Naive B cell (primary cell): ENCODE measurements at regions not wholly inside any gene's neighbourhood (a gene's known extent, or its start where the extent isn't known, plus 50 kb on each side); places are given as distances from the start of the nearest gene placed in this dataset.
A peak's percentile ranks its signal among the peaks of the same experiment; 100 is the strongest.

Experiments
- ATAC-seq, 2 donors: fragments of 150-1000 bp; cut with Tn5 transposase; 2 replicates each; pipeline ENCODE4 v1.10.0; 2021; ENCODE audit warnings: low read depth in 2 of 2, mild to moderate bottlenecking in 2 of 2, moderate library complexity in 2 of 2
- DNase-seq: peaks from one replicate; pipeline ENCODE4 v3.0.0; 2022
- H3K27ac Mint-ChIP-seq, 6 donors: one replicate each; pipeline ENCODE4 v1.8.0; 2020 to 2022; ENCODE audit warnings: mild to moderate bottlenecking in 6 of 6, mixed read lengths in 6 of 6, moderate library complexity in 5 of 6, inconsistent platforms in 2 of 6
- H3K27me3 Mint-ChIP-seq, 3 donors: one replicate each; pipeline ENCODE4 v1.8.0; 2021 to 2022; ENCODE audit warnings: mixed read lengths in 3 of 3, mild to moderate bottlenecking in 1 of 3
- H3K36me3 Mint-ChIP-seq, 2 donors: one replicate each; pipeline ENCODE4 v1.8.0; 2020 to 2022; ENCODE audit warnings: mixed read lengths in 2 of 2, inconsistent platforms in 1 of 2, mild to moderate bottlenecking in 1 of 2
- H3K4me1 Mint-ChIP-seq, 3 donors: one replicate each; pipeline ENCODE4 v1.8.0; 2020 to 2022; ENCODE audit warnings: mixed read lengths in 3 of 3, inconsistent platforms in 1 of 3, mild to moderate bottlenecking in 1 of 3, moderate library complexity in 1 of 3
- H3K4me3 Mint-ChIP-seq, 8 donors: one replicate each; pipeline ENCODE4 v1.8.0; 2020 to 2022; ENCODE audit warnings: mild to moderate bottlenecking in 8 of 8, mixed read lengths in 8 of 8, moderate library complexity in 8 of 8, inconsistent platforms in 2 of 8
- H3K9me3 Mint-ChIP-seq, 7 donors: one replicate each; pipeline ENCODE4 v1.8.0; 2020 to 2022; ENCODE audit warnings: mixed read lengths in 7 of 7, mild to moderate bottlenecking in 5 of 7, inconsistent platforms in 2 of 7, moderate library complexity in 1 of 7

DNA sequence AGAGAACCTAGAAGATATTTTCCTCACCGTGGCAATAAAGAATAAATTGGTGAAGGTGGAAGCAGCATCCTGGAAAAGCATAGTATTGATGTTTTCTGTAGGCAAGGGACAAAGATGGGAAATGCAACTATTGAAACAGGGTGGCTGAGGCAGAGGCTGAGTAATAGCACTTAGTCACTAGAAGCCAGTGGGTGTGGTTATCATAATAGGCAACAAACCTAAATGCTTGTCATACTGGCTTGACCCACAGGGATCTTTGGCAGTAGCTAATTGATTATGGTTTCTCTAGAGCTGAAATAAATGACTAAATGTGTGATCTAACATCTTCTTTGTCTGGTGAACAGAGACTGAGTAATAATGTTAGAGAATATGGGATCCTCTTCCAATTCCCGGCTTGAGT, 353.6 kb upstream of the RPS6KA3 start:
- H3K27ac Mint-ChIP-seq: no peak overlapping the region
- no peaks in the 10 kb centered on the region for H3K36me3 Mint-ChIP-seq
- peaks cover 0 to 12% (median 5%) of the 10 kb centered on the region in 3 donors for H3K27me3 Mint-ChIP-seq
- H3K4me3 Mint-ChIP-seq: no peak overlapping the region
- DNase-seq: no peak
- no peak for ATAC-seq
- H3K9me3 Mint-ChIP-seq: peaks cover 0 to 4% (median 1%) of the 10 kb centered on the region in 7 donors
- H3K4me1 Mint-ChIP-seq: no peaks in the 10 kb centered on the region

DNA sequence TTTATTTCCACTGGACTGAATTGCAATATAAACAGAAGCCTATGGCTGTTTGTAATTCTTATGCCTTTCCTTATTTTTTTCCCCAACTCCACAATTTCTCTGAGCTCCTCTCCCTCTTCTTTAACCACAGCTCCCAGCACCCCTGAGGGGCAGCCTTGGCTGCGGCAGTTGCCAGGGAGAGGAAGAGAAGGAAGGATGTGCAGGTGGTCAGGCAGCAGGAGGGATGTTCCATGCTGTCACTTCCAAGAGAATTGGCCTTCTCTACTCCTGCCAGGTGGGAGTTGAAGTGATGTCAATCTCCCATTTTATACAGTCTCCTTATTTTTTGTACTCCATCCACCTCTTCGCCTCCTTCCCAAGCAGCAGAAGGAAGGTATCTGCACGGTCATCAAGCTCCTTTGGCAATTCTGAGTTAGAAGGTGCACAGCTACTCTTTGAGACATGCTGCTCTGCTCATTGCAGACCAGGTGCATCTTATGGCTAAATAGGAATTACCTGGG, 343.3 kb upstream of the RPS6KA3 start:
- Mint-ChIP-seq H3K27ac (no peak overlapping the region), H3K4me1 (no peaks in the 10 kb centered on the region), H3K27me3 (peaks cover 6 to 24% (median 11%) of the 10 kb centered on the region in 3 donors), H3K36me3 (peaks cover 0 to 7% of the 10 kb centered on the region in 2 donors), H3K9me3 (peaks cover 0 to 8% (median 3%) of the 10 kb centered on the region in 7 donors), H3K4me3 (no peak overlapping the region)
- ATAC-seq (no peak), DNase-seq (no peak)

DNA sequence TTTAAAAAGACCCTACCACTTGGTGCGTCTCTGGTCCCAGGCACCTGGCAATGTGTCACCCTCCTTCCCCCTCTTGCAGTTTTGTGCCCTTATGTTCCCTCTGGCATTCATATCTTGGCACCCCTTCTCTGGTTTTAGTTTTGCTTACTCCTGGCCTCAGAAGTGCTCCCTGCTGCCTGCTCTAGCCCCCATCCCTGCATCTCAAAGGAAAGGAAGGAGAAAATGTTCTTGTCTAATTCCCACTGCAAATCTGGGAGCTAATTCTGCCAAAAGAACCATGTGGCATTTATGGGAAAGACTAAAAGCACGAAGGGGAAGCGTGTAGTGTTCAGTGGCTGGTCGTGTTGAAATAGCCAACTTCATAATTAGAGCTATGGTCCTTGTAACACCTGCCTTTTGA, 340.1 kb upstream of the RPS6KA3 start:
- DNase-seq (no peak), ATAC-seq (no peak)
- H3K9me3 Mint-ChIP-seq: peaks cover 0 to 5% (median 0%) of the 10 kb centered on the region in 7 donors
- no peak overlapping the region for H3K27ac Mint-ChIP-seq
- H3K4me3 Mint-ChIP-seq: no peak overlapping the region
- no peaks in the 10 kb centered on the region for H3K36me3 Mint-ChIP-seq
- H3K27me3 Mint-ChIP-seq: peaks cover 5 to 29% (median 11%) of the 10 kb centered on the region in 3 donors
- no peaks in the 10 kb centered on the region for H3K4me1 Mint-ChIP-seq

DNA sequence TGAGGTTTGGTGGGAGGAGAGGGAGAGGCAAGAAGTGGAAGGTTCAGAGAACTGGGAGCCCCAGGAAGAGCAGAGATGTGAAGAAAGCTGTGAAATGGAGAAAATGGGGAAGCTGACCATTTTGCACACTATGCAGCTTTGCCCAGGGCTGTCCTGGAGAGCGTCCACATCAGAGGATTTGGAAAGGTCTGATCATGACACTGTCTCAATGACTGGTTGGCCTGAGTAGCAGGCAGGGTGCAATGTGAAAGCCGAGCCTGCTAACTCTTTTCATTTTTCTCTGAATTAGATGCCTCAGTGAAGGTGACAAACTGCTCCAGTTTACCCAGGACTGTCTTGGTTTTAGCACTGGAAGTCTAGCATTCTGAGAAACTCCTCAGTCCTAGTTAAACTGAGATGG, 330.1 kb upstream of the RPS6KA3 start:
- no peaks in the 10 kb centered on the region for H3K36me3 Mint-ChIP-seq
- no peak overlapping the region for H3K27ac Mint-ChIP-seq

DNA sequence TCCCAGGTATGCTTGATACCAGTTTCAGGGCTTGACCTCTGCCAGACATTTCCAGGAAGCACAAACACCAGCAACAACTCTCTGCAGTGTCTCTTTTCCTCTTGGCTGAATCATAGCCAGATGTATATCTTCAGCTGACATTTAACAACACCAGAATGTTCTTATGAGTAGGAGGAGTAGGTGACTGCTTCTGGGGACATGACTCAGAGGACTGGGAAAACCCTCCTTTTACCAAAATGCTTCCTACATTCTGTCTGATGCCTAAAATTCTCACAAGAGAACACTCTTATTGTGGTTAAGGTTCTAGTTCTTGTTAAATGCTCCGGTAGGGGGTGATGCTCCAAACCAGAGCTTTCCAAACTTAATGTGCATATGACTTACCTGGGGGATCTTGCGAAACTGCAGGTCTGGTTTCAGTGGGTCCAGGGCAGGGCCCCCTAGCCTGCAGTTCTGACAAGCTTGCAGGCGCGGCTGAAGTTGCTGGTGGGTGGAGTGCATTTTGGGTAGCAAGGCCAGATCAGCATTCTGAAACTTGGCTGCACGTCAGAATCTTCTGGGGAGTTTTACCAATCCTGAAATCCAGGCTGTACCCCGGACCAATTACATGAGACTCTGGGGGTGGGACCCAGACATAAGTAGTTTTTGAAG, 329.3 kb upstream of the RPS6KA3 start:
- no peak overlapping the region for H3K27ac Mint-ChIP-seq
- ATAC-seq (no peak), DNase-seq (no peak)
- H3K4me1 Mint-ChIP-seq: no peaks in the 10 kb centered on the region
- H3K9me3 Mint-ChIP-seq: peaks cover 0 to 1% (median 0%) of the 10 kb centered on the region in 7 donors
- H3K27me3 Mint-ChIP-seq: peaks cover 0 to 9% (median 0%) of the 10 kb centered on the region in 3 donors
- no peak overlapping the region for H3K4me3 Mint-ChIP-seq
- no peaks in the 10 kb centered on the region for H3K36me3 Mint-ChIP-seq

More for the DNA sequence above, 330.1 kb upstream of the RPS6KA3 start:
- ATAC-seq (no peak), DNase-seq (no peak)
- no peaks in the 10 kb centered on the region for H3K4me1 Mint-ChIP-seq
- peaks cover 0 to 1% (median 0%) of the 10 kb centered on the region in 7 donors for H3K9me3 Mint-ChIP-seq
- peaks cover 0 to 9% (median 0%) of the 10 kb centered on the region in 3 donors for H3K27me3 Mint-ChIP-seq
- no peak overlapping the region for H3K4me3 Mint-ChIP-seq

DNA sequence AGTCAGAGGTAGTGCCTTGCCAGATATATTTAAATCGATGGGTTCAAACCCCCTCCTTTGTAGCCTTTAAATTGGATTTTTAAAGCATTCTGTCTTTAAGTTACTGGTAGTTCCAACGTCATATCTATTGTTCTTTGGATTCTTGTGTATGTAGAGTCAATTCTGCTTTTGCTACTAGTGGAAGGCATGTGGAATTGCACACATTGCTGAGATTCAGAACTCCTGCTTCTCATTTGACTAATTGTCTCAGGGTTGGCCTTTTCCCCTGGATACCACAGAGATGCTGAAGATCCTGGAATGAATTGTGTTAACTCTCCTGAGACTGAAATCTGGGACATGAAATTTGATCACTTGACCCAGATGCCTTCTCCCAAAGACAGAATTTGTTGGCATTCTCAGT, 328.3 kb upstream of the RPS6KA3 start:
- Mint-ChIP-seq H3K27me3 (peaks cover 0 to 9% (median 0%) of the 10 kb centered on the region in 3 donors), H3K9me3 (peaks cover 0 to 8% (median 2%) of the 10 kb centered on the region in 7 donors), H3K4me1 (no peaks in the 10 kb centered on the region), H3K36me3 (no peaks in the 10 kb centered on the region), H3K27ac (no peak overlapping the region), H3K4me3 (no peak overlapping the region)
- ATAC-seq (no peak), DNase-seq (no peak)

DNA sequence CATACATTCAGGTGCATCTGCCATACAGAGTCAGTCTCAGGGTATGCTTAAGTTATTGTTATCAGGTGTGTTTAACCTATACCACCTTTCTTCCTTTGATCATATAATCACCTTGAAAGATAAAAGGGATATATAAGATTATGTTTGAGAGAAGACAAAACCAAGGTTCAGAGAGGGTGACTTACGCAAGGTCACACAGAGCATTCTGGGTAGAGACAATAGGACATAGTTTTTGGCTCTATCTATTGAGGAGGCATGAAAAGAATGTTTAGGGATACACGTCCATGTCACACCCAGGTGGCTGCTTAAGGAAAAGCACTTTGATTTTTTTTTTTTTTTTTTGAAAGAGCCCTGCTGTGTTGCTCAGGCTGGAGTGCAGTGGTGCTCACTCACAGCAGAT, 327.1 kb upstream of the RPS6KA3 start:
- Mint-ChIP-seq H3K4me1 (no peaks in the 10 kb centered on the region), H3K9me3 (peaks cover 0 to 19% (median 3%) of the 10 kb centered on the region in 7 donors), H3K27ac (no peak overlapping the region), H3K4me3 (no peak overlapping the region), H3K36me3 (no peaks in the 10 kb centered on the region), H3K27me3 (peaks cover 0 to 9% (median 0%) of the 10 kb centered on the region in 3 donors)
- DNase-seq: no peak
- no peak for ATAC-seq

DNA sequence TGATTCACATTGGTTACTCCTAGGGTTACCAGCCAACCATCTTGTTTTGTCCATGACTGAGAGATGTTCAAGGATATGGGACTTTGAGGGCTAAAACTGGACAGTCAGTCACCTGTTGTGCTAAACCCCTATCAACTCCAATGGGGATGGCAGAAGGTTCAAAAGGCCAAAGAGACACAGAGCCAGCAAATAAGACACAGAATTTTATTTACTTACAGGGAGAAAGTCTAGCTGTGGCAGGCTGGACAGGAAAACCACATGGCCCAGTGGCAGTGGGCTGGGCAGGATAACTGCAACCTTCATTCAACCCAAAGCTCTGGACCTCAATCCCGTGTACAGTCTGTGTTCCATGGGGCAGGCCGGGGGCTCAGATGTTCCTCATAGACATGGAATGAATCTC, 326.7 kb upstream of the RPS6KA3 start:
- Mint-ChIP-seq H3K4me3 (no peak overlapping the region), H3K4me1 (no peaks in the 10 kb centered on the region), H3K36me3 (no peaks in the 10 kb centered on the region), H3K27ac (peak overlapping the region in 1 of 6 donors; percentile 33), H3K27me3 (peaks cover 0 to 9% (median 0%) of the 10 kb centered on the region in 3 donors), H3K9me3 (peaks cover 0 to 23% (median 7%) of the 10 kb centered on the region in 7 donors)
- ATAC-seq: no peak
- no peak for DNase-seq

DNA sequence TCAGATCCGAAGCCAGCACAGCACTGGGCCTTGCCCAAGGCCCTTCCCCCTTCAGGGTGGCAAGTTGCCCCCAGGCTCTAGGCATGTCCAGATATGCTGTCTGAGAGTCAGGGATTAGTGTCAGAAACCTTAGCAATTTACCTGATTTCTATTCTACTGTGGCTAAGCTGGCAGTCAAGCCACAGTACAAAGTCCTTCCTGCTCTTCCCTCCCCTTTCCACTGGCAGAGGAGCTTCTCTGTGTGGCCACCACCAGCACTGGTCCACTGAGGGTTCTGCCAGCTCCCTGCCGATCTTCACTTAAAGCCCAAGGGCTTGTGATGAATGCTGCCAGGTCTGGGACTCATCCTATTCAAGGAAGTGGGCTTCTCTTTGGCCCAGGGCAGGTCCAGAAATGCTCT, 324.5 kb upstream of the RPS6KA3 start:
- ATAC-seq (no peak), DNase-seq (no peak)
- Mint-ChIP-seq H3K36me3 (no peaks in the 10 kb centered on the region), H3K27me3 (peaks cover 0 to 5% (median 0%) of the 10 kb centered on the region in 3 donors), H3K4me3 (peak overlapping the region in 1 of 8 donors; percentile 48), H3K4me1 (no peaks in the 10 kb centered on the region), H3K9me3 (peaks cover 0 to 23% (median 9%) of the 10 kb centered on the region in 7 donors), H3K27ac (no peak overlapping the region)

DNA sequence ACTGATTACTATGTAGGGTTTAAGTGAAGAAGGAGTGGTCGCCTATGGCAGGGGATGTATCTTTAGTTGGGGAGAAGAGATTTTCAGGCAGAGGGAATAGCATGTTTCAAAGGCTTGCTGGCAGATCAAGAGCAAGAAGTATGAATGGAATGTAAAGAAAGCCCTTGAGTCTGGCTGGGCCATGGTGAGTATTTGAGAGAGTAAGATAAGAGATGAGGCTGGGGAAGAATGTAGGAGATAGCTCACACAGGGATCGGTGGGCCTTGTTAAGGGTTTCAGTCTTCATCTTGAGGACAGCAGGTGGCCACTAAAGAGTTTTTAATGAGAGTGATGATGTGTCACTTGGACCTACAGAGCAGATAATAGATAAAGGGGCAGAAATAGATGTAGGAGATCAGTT, 319.1 kb upstream of the RPS6KA3 start:
- Mint-ChIP-seq H3K4me3 (no peak overlapping the region), H3K4me1 (no peaks in the 10 kb centered on the region), H3K27ac (no peak overlapping the region), H3K27me3 (peaks cover 0 to 5% (median 0%) of the 10 kb centered on the region in 3 donors), H3K9me3 (peaks cover 0 to 24% (median 13%) of the 10 kb centered on the region in 7 donors), H3K36me3 (no peaks in the 10 kb centered on the region)
- DNase-seq: no peak
- ATAC-seq: no peak

DNA sequence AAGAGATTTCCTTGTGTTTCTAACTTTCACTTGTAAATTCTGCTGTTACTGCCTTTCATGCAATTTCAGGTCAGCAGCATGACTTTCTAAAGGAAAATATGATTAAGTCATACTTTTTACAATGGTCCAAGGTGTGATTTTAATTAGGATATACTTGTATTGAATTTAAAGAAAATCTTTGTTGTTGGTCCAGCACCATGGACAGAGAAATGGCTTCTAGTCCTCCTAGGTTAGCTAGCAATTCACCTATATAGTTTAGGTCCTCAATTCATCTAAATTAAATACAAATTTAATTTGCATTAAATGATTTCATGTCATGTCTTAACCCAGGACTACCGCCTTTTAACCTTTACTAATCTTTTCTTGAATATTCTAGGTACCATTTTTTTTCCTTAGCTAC, 304.9 kb upstream of the RPS6KA3 start:
- Mint-ChIP-seq H3K9me3 (peaks cover 0 to 5% (median 0%) of the 10 kb centered on the region in 7 donors), H3K4me1 (no peaks in the 10 kb centered on the region), H3K4me3 (no peak overlapping the region), H3K27ac (peak overlapping the region in 1 of 6 donors; percentile 60), H3K36me3 (no peaks in the 10 kb centered on the region), H3K27me3 (peaks cover 0 to 18% (median 5%) of the 10 kb centered on the region in 3 donors)
- DNase-seq: no peak
- ATAC-seq: no peak

DNA sequence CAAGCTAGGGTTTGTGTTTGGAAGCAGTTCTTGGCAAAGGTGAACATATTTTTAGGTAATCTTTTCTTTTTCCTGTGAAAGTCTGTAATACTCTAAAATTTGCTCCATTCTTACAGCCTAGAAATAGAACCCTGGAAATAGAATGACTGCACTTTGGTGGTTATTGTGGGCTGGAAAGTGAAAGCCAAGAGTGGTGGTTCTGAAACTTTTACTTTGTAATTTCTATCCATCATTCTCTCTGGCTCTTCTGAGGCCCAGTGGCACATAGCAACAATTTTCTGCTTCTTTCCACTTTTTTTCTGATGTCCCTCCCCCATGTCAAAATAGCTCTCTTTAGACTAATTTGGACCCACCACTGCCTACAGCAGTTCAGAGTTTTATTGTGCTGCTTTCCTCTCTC, 300.4 kb upstream of the RPS6KA3 start:
- Mint-ChIP-seq H3K27me3 (peaks cover 0 to 8% (median 7%) of the 10 kb centered on the region in 3 donors), H3K27ac (no peak overlapping the region), H3K4me3 (no peak overlapping the region), H3K36me3 (no peaks in the 10 kb centered on the region), H3K9me3 (no peaks in the 10 kb centered on the region), H3K4me1 (no peaks in the 10 kb centered on the region)
- no peak for ATAC-seq
- DNase-seq: no peak

DNA sequence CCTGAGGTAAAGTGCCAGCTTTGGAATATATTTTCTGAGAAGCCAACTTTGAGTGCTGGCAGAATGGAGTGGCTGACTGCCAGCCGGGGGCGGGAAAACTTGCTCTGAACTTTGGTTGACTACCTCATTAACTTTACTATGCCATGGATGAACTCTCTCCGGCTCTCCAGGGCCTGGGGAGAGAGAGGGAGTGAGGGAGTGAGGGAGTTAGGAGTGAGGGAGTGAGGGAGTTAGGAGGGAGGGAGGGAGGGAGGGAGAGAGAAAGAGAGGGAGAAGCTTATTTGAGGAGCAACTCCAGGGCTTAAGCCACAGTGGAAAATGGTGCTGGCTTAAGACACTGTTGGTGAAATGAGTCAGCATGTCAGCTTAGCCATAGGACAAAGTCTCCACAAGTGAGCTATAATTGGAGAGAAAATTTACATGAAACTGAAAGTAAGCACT, 280.9 kb upstream of the RPS6KA3 start:
- no peak overlapping the region for H3K27ac Mint-ChIP-seq
- no peaks in the 10 kb centered on the region for H3K4me1 Mint-ChIP-seq
- H3K27me3 Mint-ChIP-seq: no peaks in the 10 kb centered on the region
- DNase-seq (no peak), ATAC-seq (no peak)
- H3K4me3 Mint-ChIP-seq: no peak overlapping the region
- H3K9me3 Mint-ChIP-seq: peaks cover 0 to 28% (median 11%) of the 10 kb centered on the region in 7 donors
- no peaks in the 10 kb centered on the region for H3K36me3 Mint-ChIP-seq

DNA sequence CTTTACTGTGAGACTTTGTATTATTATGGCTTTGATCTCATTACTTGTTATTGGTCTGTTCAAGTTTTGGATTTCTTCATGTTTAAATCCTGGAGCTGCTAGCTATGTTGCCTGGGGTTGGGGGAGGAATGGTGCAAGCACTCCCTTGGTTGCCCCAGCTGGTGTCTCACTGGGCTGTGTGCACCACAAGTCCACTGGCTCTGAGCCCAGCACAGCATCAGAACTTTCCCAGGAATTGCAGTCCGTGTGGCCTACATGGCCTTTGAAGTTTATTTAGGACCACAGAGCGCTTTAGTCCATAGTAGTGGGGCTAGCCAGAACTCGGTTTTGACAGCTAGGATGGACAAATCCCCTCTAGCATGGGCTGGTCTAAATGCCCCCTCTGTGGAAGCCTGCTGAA, 278.8 kb upstream of the RPS6KA3 start:
- Mint-ChIP-seq H3K4me1 (no peaks in the 10 kb centered on the region), H3K4me3 (no peak overlapping the region), H3K27me3 (peaks cover 0 to 4% (median 0%) of the 10 kb centered on the region in 3 donors), H3K9me3 (peaks cover 4 to 46% (median 25%) of the 10 kb centered on the region in 7 donors), H3K27ac (no peak overlapping the region), H3K36me3 (peaks cover 0 to 16% of the 10 kb centered on the region in 2 donors)
- ATAC-seq (no peak), DNase-seq (no peak)
